ENCODE measurements at regions not wholly inside any gene's neighbourhood (a gene's known extent, or its start where the extent isn't known, plus 50 kb on each side); places are given as distances from the start of the nearest gene placed in this dataset.

- ChIA-PET CTCF (no interaction called here), POLR2A (no interaction called here)
- Histone ChIP-seq H3K27me3 (ENCODE audit: control insufficient read depth, insufficient read depth, low read length) (no peaks in the 10 kb centered on the region), H3K4me3 (ENCODE audit: low read depth in 2 of 2, low read length in 2 of 2) (no peak overlapping the region), H3K27ac (ENCODE audit: low read length) (no peak overlapping the region), H3K9me3 (ENCODE audit: control insufficient read depth, insufficient read depth, low read depth, low read length) (no peaks in the 10 kb centered on the region; the same call in 1 of the 2 replicates), H3K4me1 (ENCODE audit: control insufficient read depth, insufficient read depth, low read length) (no peaks in the 10 kb centered on the region), H3K36me3 (ENCODE audit: control insufficient read depth, insufficient read depth, low read length) (no peaks in the 10 kb centered on the region)
- in situ Hi-C loops (cut with HindIII; ENCODE audit: low pct_unique_long_range_greater_than_20kb, low sequenced_read_pairs) (no loop called here), intact Hi-C loops (cut with micrococcal nuclease; ENCODE audit: unreplicated experiment) (no loop called here)
- ATAC-seq, result no peak
- DNase-seq (ENCODE audit: low read depth, low spot score), result no peak
- no TSS peak for BruUV-seq (replicated peaks)
- no peak for TF ChIP-seq POLR2AphosphoS5 (IDR thresholded peaks at IDR 0.05; ENCODE audit: low read depth, low read length)
- TF ChIP-seq SIN3A (IDR thresholded peaks at IDR 0.05; ENCODE audit: borderline replicate concordance, insufficient read depth, low read depth, low read length), result no peak
- no peak for TF ChIP-seq CTCF (IDR thresholded peaks at IDR 0.05)
- no peak for TF ChIP-seq TCF7L2 (IDR thresholded peaks at IDR 0.05; ENCODE audit: low read depth, low read length)
- TF ChIP-seq REST (IDR thresholded peaks at IDR 0.05; ENCODE audit: insufficient read depth in 1 of 2, low read depth in 2 of 2, low read length in 1 of 2), result no peak
These were observed 1686.8 kb downstream of the LRRC4C start for GRCh38 chr11:39772525-39773137.

GRCh38 chr11:39768214-39768613, 1691.2 kb downstream of the LRRC4C start:
- H3K4me1 ChIP-seq (ENCODE audit: control insufficient read depth, insufficient read depth, low read length), result no peaks in the 10 kb centered on the region
- TF ChIP-seq REST (IDR thresholded peaks at IDR 0.05; ENCODE audit: insufficient read depth in 1 of 2, low read depth in 2 of 2, low read length in 1 of 2) (no peak), SIN3A (IDR thresholded peaks at IDR 0.05; ENCODE audit: borderline replicate concordance, insufficient read depth, low read depth, low read length) (no peak)
- no peaks in the 10 kb centered on the region for H3K27me3 ChIP-seq (ENCODE audit: control insufficient read depth, insufficient read depth, low read length)
- CTCF ChIA-PET, result no interaction called here
- intact Hi-C loops (cut with micrococcal nuclease; ENCODE audit: unreplicated experiment), result no loop called here
- H3K36me3 ChIP-seq (ENCODE audit: control insufficient read depth, insufficient read depth, low read length), result no peaks in the 10 kb centered on the region
- DNase-seq (ENCODE audit: low read depth, low spot score), result no peak
- no peak overlapping the region for H3K27ac ChIP-seq (ENCODE audit: low read length)
- POLR2A ChIA-PET, result no interaction called here
- H3K4me3 ChIP-seq (ENCODE audit: low read depth in 2 of 2, low read length in 2 of 2), result no peak overlapping the region
- in situ Hi-C loops (cut with HindIII; ENCODE audit: low pct_unique_long_range_greater_than_20kb, low sequenced_read_pairs), result no loop called here
- BruUV-seq (replicated peaks), result no TSS peak
- ATAC-seq, result no peak
- H3K9me3 ChIP-seq (ENCODE audit: control insufficient read depth, insufficient read depth, low read depth, low read length), result no peaks in the 10 kb centered on the region
